ENCODE measurements at regions not wholly inside any gene's neighbourhood (a gene's known extent, or its start where the extent isn't known, plus 50 kb on each side); places are given as distances from the start of the nearest gene placed in this dataset.

GRCh38 chr4:10371869-10372471, 85.3 kb downstream of the ZNF518B start:
- no peak overlapping the region for H3K4me3 ChIP-seq (ENCODE audit: control insufficient read depth, low read depth, low read length)
- TF ChIP-seq, protein P1, sequence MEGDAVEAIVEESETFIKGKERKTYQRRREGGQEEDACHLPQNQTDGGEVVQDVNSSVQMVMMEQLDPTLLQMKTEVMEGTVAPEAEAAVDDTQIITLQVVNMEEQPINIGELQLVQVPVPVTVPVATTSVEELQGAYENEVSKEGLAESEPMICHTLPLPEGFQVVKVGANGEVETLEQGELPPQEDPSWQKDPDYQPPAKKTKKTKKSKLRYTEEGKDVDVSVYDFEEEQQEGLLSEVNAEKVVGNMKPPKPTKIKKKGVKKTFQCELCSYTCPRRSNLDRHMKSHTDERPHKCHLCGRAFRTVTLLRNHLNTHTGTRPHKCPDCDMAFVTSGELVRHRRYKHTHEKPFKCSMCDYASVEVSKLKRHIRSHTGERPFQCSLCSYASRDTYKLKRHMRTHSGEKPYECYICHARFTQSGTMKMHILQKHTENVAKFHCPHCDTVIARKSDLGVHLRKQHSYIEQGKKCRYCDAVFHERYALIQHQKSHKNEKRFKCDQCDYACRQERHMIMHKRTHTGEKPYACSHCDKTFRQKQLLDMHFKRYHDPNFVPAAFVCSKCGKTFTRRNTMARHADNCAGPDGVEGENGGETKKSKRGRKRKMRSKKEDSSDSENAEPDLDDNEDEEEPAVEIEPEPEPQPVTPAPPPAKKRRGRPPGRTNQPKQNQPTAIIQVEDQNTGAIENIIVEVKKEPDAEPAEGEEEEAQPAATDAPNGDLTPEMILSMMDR (conservative IDR thresholded peaks at IDR 0.05; ENCODE audit: control insufficient read depth, insufficient read depth, low read depth, low read length), result no peak
- no peak for DNase-seq (ENCODE audit: low read depth)

- DNase-seq (ENCODE audit: low read depth), result no peak
- no peak overlapping the region for H3K4me3 ChIP-seq (ENCODE audit: control insufficient read depth, low read depth, low read length)
- TF ChIP-seq, protein P1 (conservative IDR thresholded peaks at IDR 0.05; ENCODE audit: control insufficient read depth, insufficient read depth, low read depth, low read length), result no peak
These were observed 86.1 kb downstream of the ZNF518B start for GRCh38 chr4:10371121-10371520.

DNA sequence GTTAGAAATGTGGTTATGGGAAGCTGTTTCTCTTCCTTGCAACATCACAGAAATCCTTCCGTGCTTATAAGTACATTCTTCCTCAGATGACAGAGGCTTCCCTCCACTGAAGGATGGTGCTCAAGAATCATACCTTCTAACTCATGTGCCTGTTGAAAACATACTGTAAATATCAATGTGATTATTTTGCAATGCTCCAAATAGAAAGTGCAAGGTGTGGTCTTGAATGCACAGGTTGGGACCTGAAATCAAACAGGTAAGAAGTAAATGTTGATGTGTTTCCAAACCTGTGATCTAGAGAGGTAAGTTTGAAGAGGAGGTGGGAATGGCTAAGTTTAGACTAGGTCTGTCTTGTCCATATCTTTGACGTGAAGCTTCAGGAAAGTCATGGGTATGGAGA, 87.7 kb downstream of the ZNF518B start:
- DNase-seq (ENCODE audit: low read depth), result no peak
- TF ChIP-seq, protein P1 (conservative IDR thresholded peaks at IDR 0.05; ENCODE audit: control insufficient read depth, insufficient read depth, low read depth, low read length), result no peak
- H3K4me3 ChIP-seq (ENCODE audit: control insufficient read depth, low read depth, low read length), result no peak overlapping the region

GRCh38 chr4:10366628-10367027, 90.6 kb downstream of the ZNF518B start:
- TF ChIP-seq, protein P1 (conservative IDR thresholded peaks at IDR 0.05; ENCODE audit: control insufficient read depth, insufficient read depth, low read depth, low read length), result no peak
- no peak for DNase-seq (ENCODE audit: low read depth)
- H3K4me3 ChIP-seq (ENCODE audit: control insufficient read depth, low read depth, low read length), result no peak overlapping the region

GRCh38 chr4:10364194-10364593, 93.0 kb downstream of the ZNF518B start:
- no peak for DNase-seq (ENCODE audit: low read depth)
- TF ChIP-seq, protein P1 (conservative IDR thresholded peaks at IDR 0.05; ENCODE audit: control insufficient read depth, insufficient read depth, low read depth, low read length), result no peak
- H3K4me3 ChIP-seq (ENCODE audit: control insufficient read depth, low read depth, low read length), result no peak overlapping the region

- DNase-seq (ENCODE audit: low read depth), result no peak
- TF ChIP-seq, protein P1 (conservative IDR thresholded peaks at IDR 0.05; ENCODE audit: control insufficient read depth, insufficient read depth, low read depth, low read length), result no peak
- no peak overlapping the region for H3K4me3 ChIP-seq (ENCODE audit: control insufficient read depth, low read depth, low read length)
These were observed 102.5 kb downstream of the ZNF518B start for GRCh38 chr4:10354746-10355145.

DNA sequence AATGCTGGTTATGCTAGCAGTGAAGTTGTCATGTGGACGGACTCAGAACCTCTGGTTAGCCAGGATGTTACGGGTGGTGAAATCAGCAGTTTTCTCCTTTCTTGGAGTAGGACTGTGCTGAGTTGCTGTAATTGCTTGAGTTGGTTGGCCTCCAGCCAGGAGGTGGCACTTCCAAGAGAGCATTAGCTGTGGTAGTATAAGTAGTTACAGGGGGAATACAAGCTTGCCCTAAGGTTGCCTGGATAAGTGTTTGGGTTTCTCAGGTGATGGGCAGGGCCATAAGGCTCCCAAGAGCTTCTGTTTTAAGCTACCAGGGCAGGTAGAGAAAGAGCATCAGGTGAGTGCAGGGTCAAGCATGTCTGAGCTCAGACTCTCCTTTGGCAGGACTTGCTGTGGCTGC, 103.0 kb downstream of the ZNF518B start:
- TF ChIP-seq, protein P1 (conservative IDR thresholded peaks at IDR 0.05; ENCODE audit: control insufficient read depth, insufficient read depth, low read depth, low read length), result no peak
- no peak overlapping the region for H3K4me3 ChIP-seq (ENCODE audit: control insufficient read depth, low read depth, low read length)
- no peak for DNase-seq (ENCODE audit: low read depth)
